Esophagus squamous epithelium (tissue), 4 donors: ENCODE measurements at regions not wholly inside any gene's neighbourhood (a gene's known extent, or its start where the extent isn't known, plus 50 kb on each side); places are given as distances from the start of the nearest gene placed in this dataset.

Source experiments
- CTCF ChIP-seq, 6 experiments: fragments of 450-650 bp in 4 of 6; fragments of 200-600 bp in 2 of 6; sonication (generic) in 2 of 6; IDR thresholded peaks; one replicate each; pipeline ENCODE4 v1.5.1; 2016 to 2019; ENCODE audit warnings: antibody characterized with exemption in 6 of 6, mild to moderate bottlenecking in 4 of 6, moderate library complexity in 4 of 6
- POLR2A ChIP-seq, 4 donors: fragments of 450-650 bp; IDR thresholded peaks; one replicate each; pipeline ENCODE4 v1.6.1; 2017; ENCODE audit warnings: antibody characterized with exemption in 4 of 4, mild to moderate bottlenecking in 4 of 4, moderate library complexity in 3 of 4

GRCh38 chr6:28839443-28840120, 84.2 kb downstream of the TRIM27 start:
- TF ChIP-seq CTCF (IDR thresholded peaks at IDR 0.05), result no peak
- TF ChIP-seq POLR2A (IDR thresholded peaks at IDR 0.05), result no peak
